ENCODE measurements at regions not wholly inside any gene's neighbourhood (a gene's known extent, or its start where the extent isn't known, plus 50 kb on each side); places are given as distances from the start of the nearest gene placed in this dataset.
"Not testable (repeated sequence)": the region's sequence is repeated elsewhere in the genome, so short reads cannot be mapped to it uniquely, and the experiment has no call there.

GRCh38 chr2:239722760-239723470, 302.2 kb downstream of the NDUFA10 start:
- Mint-ChIP-seq H3K27me3 (no peaks in the 10 kb centered on the region), H3K27ac (no peak overlapping the region), H3K36me3 (no peaks in the 10 kb centered on the region), H3K9me3 (no peaks in the 10 kb centered on the region), H3K4me1 (no peaks in the 10 kb centered on the region), H3K4me3 (no peak overlapping the region)
- ATAC-seq (ENCODE audit: low read depth in 2 of 2) (no peak), DNase-seq (no peak)

DNA sequence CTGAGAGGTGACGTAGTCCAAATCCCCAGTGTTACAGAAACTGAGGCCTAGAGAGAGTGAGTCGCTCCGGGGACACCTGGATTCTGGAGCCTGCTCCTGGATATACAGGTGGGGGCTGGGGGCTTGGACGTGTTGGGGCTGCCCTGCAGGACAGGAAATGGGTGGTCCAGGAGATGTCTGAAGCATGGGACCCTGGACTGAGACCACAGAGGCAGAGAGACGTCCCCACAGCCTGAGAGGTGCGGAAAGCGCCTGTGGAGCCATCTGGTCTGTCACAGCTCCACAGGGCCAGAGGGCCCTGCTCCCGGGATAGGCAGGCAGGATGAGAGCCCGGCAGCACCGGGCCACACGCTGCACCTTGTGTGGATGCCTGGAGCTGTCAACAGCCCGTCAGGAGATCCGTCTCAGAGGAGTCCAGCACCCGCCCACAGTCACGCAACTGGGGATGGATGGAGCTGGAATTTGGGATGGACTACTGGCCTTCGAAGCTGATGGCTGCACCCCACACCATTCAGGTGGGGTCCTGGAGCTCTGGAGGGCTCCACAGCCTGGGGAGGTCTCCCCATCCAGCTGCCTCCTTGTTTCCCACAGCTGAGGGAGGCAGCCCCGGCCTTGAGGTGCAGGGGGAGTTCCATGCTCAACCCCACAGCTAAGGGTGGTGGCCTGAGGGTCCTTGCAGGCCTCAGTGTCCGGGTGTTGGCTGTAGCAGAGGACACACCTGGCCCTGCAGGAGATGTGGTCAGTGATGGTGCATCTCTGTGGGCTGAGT, 303.0 kb downstream of the NDUFA10 start:
- Mint-ChIP-seq H3K27ac (no peak overlapping the region), H3K9me3 (no peaks in the 10 kb centered on the region), H3K4me1 (no peaks in the 10 kb centered on the region), H3K27me3 (no peaks in the 10 kb centered on the region), H3K36me3 (no peaks in the 10 kb centered on the region), H3K4me3 (no peak overlapping the region)
- no peak for DNase-seq
- ATAC-seq (ENCODE audit: low read depth in 2 of 2) = no peak

GRCh38 chr2:239721531-239721930, 303.6 kb downstream of the NDUFA10 start:
- Mint-ChIP-seq H3K36me3 (no peaks in the 10 kb centered on the region), H3K27me3 (no peaks in the 10 kb centered on the region), H3K27ac (no peak overlapping the region), H3K4me1 (no peaks in the 10 kb centered on the region), H3K9me3 (no peaks in the 10 kb centered on the region), H3K4me3 (no peak overlapping the region)
- DNase-seq (no peak), ATAC-seq (ENCODE audit: low read depth in 2 of 2) (no peak)

GRCh38 chr2:239720361-239721360, 304.5 kb downstream of the NDUFA10 start:
- H3K36me3 Mint-ChIP-seq = no peaks in the 10 kb centered on the region
- no peaks in the 10 kb centered on the region for H3K4me1 Mint-ChIP-seq
- H3K27ac Mint-ChIP-seq = no peak overlapping the region
- no peak for ATAC-seq (ENCODE audit: low read depth in 2 of 2)
- DNase-seq = no peak
- peaks cover 0 to 6% (median 2%) of the 10 kb centered on the region in 7 donors for H3K9me3 Mint-ChIP-seq
- peak overlapping the region in 1 of 8 donors; percentile 73 for H3K4me3 Mint-ChIP-seq
- no peaks in the 10 kb centered on the region for H3K27me3 Mint-ChIP-seq

DNA sequence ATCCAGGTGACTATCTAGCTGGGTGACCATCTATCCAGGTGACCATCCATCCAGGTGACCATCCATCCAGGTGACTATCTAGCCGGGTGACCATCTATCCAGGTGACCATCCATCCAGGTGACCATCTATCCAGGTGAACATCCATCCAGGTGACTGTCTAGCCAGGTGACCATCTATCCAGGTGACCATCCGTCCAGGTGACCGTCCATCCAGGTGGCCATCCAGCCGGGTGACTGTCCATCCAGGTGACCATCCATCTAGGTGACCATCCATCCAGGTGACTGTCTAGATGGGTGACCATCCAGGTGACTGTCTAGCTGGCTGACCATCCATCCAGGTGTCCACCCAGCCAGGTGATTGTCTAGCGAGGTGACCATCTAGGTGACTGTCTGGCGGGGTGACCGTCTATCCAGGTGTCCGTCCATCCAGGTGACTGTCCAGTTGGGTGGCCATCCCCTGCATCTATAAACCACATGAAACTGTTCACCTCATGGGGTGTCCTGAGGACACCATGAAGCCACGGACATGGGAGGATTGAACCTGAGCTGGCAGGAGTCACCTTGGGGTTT, 305.3 kb downstream of the NDUFA10 start:
- Mint-ChIP-seq H3K9me3 (peaks cover 0 to 10% (median 5%) of the 10 kb centered on the region in 7 donors), H3K4me1 (no peaks in the 10 kb centered on the region), H3K4me3 (no peak overlapping the region), H3K36me3 (no peaks in the 10 kb centered on the region), H3K27me3 (no peaks in the 10 kb centered on the region), H3K27ac (no peak overlapping the region)
- no peak for DNase-seq
- no peak for ATAC-seq (ENCODE audit: low read depth in 2 of 2)

DNA sequence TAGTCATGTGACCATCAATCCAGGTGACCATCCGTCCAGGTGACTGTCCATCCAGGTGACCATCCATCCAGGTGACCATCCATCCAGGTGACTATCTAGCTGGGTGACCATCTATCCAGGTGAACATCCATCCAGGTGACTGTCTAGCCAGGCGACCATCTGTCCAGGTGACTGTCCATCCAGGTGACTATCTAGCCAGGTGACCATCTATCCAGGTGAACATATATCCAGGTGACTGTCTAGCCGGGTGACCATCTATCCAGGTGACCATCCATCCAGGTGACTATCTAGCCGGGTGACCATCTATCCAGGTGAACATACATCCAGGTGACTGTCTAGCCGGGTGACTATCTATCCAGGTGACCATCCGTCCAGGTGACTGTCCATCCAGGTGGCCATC, 306.2 kb downstream of the NDUFA10 start:
- not testable (repeated sequence) for H3K4me3 Mint-ChIP-seq; DNase-seq; ATAC-seq (ENCODE audit: low read depth in 2 of 2); H3K4me1 Mint-ChIP-seq; H3K36me3 Mint-ChIP-seq; H3K27ac Mint-ChIP-seq; H3K27me3 Mint-ChIP-seq
- H3K9me3 Mint-ChIP-seq = peaks cover 5 to 18% (median 14%) of the 10 kb centered on the region in 7 donors

DNA sequence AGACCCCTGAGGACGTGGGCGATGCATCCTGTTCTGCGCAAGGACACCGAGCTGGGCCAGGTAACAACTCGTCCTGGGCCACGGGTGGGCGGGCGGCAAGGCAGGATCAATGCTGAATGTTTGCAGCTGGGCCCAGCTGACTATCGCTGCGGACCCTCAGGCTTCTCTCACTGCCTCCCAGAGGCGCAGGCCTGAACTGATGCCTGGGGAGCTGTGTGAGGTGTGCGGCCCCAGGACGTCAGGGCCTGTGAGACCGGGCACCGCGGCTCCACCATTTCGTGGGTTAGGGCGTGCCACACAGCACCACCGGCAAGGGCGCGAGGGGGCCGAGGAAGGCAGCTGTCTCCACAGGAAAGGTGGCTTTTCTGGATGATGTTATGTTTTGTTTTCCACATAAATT, 307.4 kb downstream of the NDUFA10 start:
- Mint-ChIP-seq H3K27me3 (no peaks in the 10 kb centered on the region), H3K4me3 (no peak overlapping the region), H3K27ac (no peak overlapping the region), H3K4me1 (no peaks in the 10 kb centered on the region), H3K9me3 (peaks cover 7 to 27% (median 27%) of the 10 kb centered on the region in 7 donors), H3K36me3 (peaks cover 5 to 15% of the 10 kb centered on the region in 2 donors)
- DNase-seq (no peak), ATAC-seq (ENCODE audit: low read depth in 2 of 2) (no peak)

GRCh38 chr2:239717319-239717675, 307.8 kb downstream of the NDUFA10 start:
- H3K4me3 Mint-ChIP-seq = no peak overlapping the region
- H3K27ac Mint-ChIP-seq = no peak overlapping the region
- no peaks in the 10 kb centered on the region for H3K4me1 Mint-ChIP-seq

GRCh38 chr2:239716536-239717318, 308.4 kb downstream of the NDUFA10 start:
- H3K27ac Mint-ChIP-seq = no peak overlapping the region
- no peak for ATAC-seq (ENCODE audit: low read depth in 2 of 2)
- H3K27me3 Mint-ChIP-seq = peaks cover 0 to 2% (median 2%) of the 10 kb centered on the region in 3 donors
- H3K4me1 Mint-ChIP-seq = no peaks in the 10 kb centered on the region
- DNase-seq = no peak
- peaks cover 9 to 33% (median 27%) of the 10 kb centered on the region in 7 donors for H3K9me3 Mint-ChIP-seq
- no peak overlapping the region for H3K4me3 Mint-ChIP-seq
- H3K36me3 Mint-ChIP-seq = peaks cover 5 to 15% of the 10 kb centered on the region in 2 donors

More at GRCh38 chr2:239717319-239717675, 307.8 kb downstream of the NDUFA10 start:
- Mint-ChIP-seq H3K36me3 (peaks cover 5 to 15% of the 10 kb centered on the region in 2 donors), H3K27me3 (no peaks in the 10 kb centered on the region), H3K9me3 (peaks cover 9 to 31% (median 27%) of the 10 kb centered on the region in 7 donors)
- ATAC-seq (ENCODE audit: low read depth in 2 of 2) = no peak
- DNase-seq = no peak

GRCh38 chr2:239716009-239716408, 309.1 kb downstream of the NDUFA10 start:
- ATAC-seq (ENCODE audit: low read depth in 2 of 2) = no peak
- Mint-ChIP-seq H3K9me3 (peaks cover 11 to 37% (median 30%) of the 10 kb centered on the region in 7 donors), H3K4me1 (no peaks in the 10 kb centered on the region), H3K36me3 (peaks cover 5 to 15% of the 10 kb centered on the region in 2 donors), H3K27me3 (peaks cover 0 to 10% (median 10%) of the 10 kb centered on the region in 3 donors), H3K27ac (no peak overlapping the region), H3K4me3 (no peak overlapping the region)
- no peak for DNase-seq

DNA sequence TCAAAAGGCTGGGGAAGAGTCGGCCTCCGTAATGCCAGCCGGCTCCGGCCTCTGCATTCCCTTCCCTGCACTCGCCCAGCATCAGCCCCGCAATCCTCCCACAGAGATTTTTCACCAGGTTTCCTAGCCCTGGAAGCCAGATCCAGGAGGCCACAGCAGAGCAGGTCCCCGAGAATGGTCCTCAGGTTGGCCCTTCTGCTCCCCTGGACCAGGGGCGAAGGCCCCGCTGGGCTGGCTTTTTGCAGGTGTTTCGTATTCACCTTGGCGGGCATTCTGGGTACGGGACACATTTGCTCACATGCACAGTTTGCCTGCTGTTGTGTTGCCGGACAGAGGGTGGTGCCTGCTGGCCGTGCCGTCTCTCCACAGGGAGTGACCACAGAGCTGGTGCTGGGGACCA, 309.5 kb downstream of the NDUFA10 start:
- H3K36me3 Mint-ChIP-seq = peaks cover 5 to 15% of the 10 kb centered on the region in 2 donors
- peaks cover 0 to 14% (median 14%) of the 10 kb centered on the region in 3 donors for H3K27me3 Mint-ChIP-seq
- H3K4me3 Mint-ChIP-seq = no peak overlapping the region
- H3K4me1 Mint-ChIP-seq = no peaks in the 10 kb centered on the region
- H3K27ac Mint-ChIP-seq = no peak overlapping the region
- ATAC-seq (ENCODE audit: low read depth in 2 of 2) (no peak), DNase-seq (no peak)
- H3K9me3 Mint-ChIP-seq = peaks cover 11 to 37% (median 34%) of the 10 kb centered on the region in 7 donors

GRCh38 chr2:239715202-239715601, 309.9 kb downstream of the NDUFA10 start:
- Mint-ChIP-seq H3K27me3 (peaks cover 0 to 14% (median 14%) of the 10 kb centered on the region in 3 donors), H3K4me1 (no peaks in the 10 kb centered on the region), H3K27ac (peak overlapping the region in 1 of 6 donors; percentile 39), H3K9me3 (peaks cover 11 to 37% (median 34%) of the 10 kb centered on the region in 7 donors), H3K36me3 (peaks cover 5 to 15% of the 10 kb centered on the region in 2 donors), H3K4me3 (no peak overlapping the region)
- DNase-seq = no peak
- ATAC-seq (ENCODE audit: low read depth in 2 of 2) = no peak
